ENCODE measurements at regions not wholly inside any gene's neighbourhood (a gene's known extent, or its start where the extent isn't known, plus 50 kb on each side); places are given as distances from the start of the nearest gene placed in this dataset.

- TF ChIP-seq POLR2A (IDR thresholded peaks at IDR 0.05) (no peak), CTCF (IDR thresholded peaks at IDR 0.05) (no peak)
Measured at GRCh38 chr2:67851956-67852824, 210.6 kb downstream of the C1D start.

Measured in sigmoid colon (tissue), 3 donors.